Retinal pigment epithelial cell (primary cell): ENCODE measurements at regions not wholly inside any gene's neighbourhood (a gene's known extent, or its start where the extent isn't known, plus 50 kb on each side); places are given as distances from the start of the nearest gene placed in this dataset.

Experiments
- DNase-seq: peaks from one replicate; pipeline ENCODE4 v3.0.0-alpha.2; 2010; ENCODE audit warnings: low read depth
- H3K4me3 ChIP-seq: 2 replicates; pipeline ENCODE4 v1.5.1; 2011; ENCODE audit warnings: mild to moderate bottlenecking, low read length, control low read depth, moderate library complexity
- CTCF ChIP-seq: conservative IDR thresholded peaks from 2 replicates; pipeline ENCODE4 v1.5.1; 2011; ENCODE audit warnings: low read depth, low read length, control low read depth, inconsistent platforms

GRCh38 chr11:22049276-22049675, 143.6 kb upstream of the ANO5 start:
- H3K4me3 ChIP-seq, result no peak overlapping the region
- no peak for TF ChIP-seq CTCF
- DNase-seq, result no peak

- H3K4me3 ChIP-seq, result no peak overlapping the region
- DNase-seq, result no peak
- TF ChIP-seq CTCF, result no peak
Observed at GRCh38 chr11:22065472-22065871, 127.4 kb upstream of the ANO5 start.

- DNase-seq, result no peak
- no peak overlapping the region for H3K4me3 ChIP-seq
- no peak for TF ChIP-seq CTCF
Observed at GRCh38 chr11:22069844-22070243, 123.0 kb upstream of the ANO5 start.

- TF ChIP-seq CTCF, result no peak
- no peak overlapping the region for H3K4me3 ChIP-seq
- DNase-seq, result no peak
Observed at GRCh38 chr11:22076271-22076930, 116.5 kb upstream of the ANO5 start.

- no peak for DNase-seq
- H3K4me3 ChIP-seq, result no peak overlapping the region
- no peak for TF ChIP-seq CTCF
Observed at GRCh38 chr11:22078063-22078462, 114.8 kb upstream of the ANO5 start.

- TF ChIP-seq CTCF, result no peak
- DNase-seq, result no peak
Observed at GRCh38 chr11:22079133-22079872, 113.6 kb upstream of the ANO5 start.

DNA sequence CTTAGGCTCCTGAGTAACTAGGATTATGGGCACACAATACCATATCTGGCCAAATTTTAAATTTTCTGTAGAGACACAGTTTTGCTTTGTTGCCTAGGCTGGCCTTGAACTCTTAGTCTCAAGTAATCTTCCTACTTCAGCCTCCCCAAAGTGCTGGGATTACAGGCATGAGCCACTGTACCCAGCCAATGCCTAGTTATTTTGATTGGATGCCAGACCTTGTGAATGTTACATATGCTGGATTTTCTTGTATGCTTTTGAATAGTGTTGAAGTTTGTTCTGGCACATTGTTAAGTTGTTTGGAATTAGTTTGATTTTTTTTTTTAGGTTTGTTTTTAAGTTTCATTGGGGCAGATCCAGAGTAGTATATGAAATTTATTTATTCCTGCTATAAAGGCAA, 110.7 kb upstream of the ANO5 start:
- TF ChIP-seq CTCF, result no peak
- DNase-seq, result no peak
- H3K4me3 ChIP-seq, result no peak overlapping the region

More at GRCh38 chr11:22079133-22079872, 113.6 kb upstream of the ANO5 start:
- H3K4me3 ChIP-seq, result no peak overlapping the region
